ENCODE measurements at regions not wholly inside any gene's neighbourhood (a gene's known extent, or its start where the extent isn't known, plus 50 kb on each side); places are given as distances from the start of the nearest gene placed in this dataset. TPM values are rescaled to one million over a fixed set of nuclear protein-coding genes. Genes with fewer than 3 reads are reported as not detected.

Small RNA genes lying in the stretch of these regions (small RNA-seq; reads per million reads assigned to genes)
- gene AC007923.3 (ENCODE audit: low replicate concordance) (not detected), gene RNU6-1134P (ENCODE audit: low replicate concordance) (not detected)

Measured in tongue (tissue), 1 donor.